HG03108 (cell line): ENCODE measurements at regions not wholly inside any gene's neighbourhood (a gene's known extent, or its start where the extent isn't known, plus 50 kb on each side); places are given as distances from the start of the nearest gene placed in this dataset.

Source experiments
- ATAC-seq: cut with Tn5 transposase; IDR thresholded peaks from one replicate; pipeline ENCODE4 v1.9.1; 2021; ENCODE audit warnings: moderate library complexity; ENCODE audit not compliant: unreplicated experiment

GRCh38 chr1:102084771-102085535 is 88.2 kb upstream of the OLFM3 start:
- ATAC-seq, result no peak

- no peak for ATAC-seq
These were observed 86.5 kb upstream of the OLFM3 start for GRCh38 chr1:102083192-102083591.

GRCh38 chr1:102074874-102075273 is 78.1 kb upstream of the OLFM3 start:
- ATAC-seq, result no peak

- ATAC-seq, result no peak
These were observed 74.7 kb upstream of the OLFM3 start for GRCh38 chr1:102071451-102071850.

- ATAC-seq, result no peak
These were observed 53.8 kb upstream of the OLFM3 start for GRCh38 chr1:102050556-102050955.

GRCh38 chr1:102047724-102048123 is 51.0 kb upstream of the OLFM3 start:
- ATAC-seq, result no peak
